Stimulated activated CD8-positive, alpha-beta memory T cell treated with anti-CD3 and anti-CD28 coated beads, Interleukin-12 subunit alpha, Interleukin-12 subunit beta, amount 100 ng/mL, for 24 hours (primary cell): ENCODE measurements at regions not wholly inside any gene's neighbourhood (a gene's known extent, or its start where the extent isn't known, plus 50 kb on each side); places are given as distances from the start of the nearest gene placed in this dataset.
"Not testable (repeated sequence)": the region's sequence is repeated elsewhere in the genome, so short reads cannot be mapped to it uniquely, and the experiment has no call there.

ENCODE experiments used
- DNase-seq: peaks from one replicate; pipeline ENCODE4 v3.0.0-alpha.2; 2020; ENCODE audit errors: extremely low read depth

DNA sequence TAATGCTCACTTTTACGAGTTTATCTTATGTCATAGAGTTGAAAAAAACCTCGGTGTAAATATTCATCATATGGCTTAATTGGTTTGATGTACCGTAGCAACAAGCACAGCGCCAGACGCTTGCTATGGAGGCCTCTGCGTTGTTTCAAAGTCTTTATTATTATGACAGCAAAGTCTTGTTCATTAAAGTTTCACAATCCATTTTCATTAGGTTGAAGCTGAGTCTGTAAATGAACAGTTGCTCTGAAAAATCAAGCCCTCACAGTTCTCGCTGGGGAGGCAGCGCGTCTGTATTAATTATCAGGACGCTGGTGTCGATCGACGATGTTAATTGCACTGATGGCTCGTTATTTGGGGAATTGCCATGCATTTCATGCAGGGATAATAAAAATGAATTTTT is 185.6 kb downstream of the INSC start:
- DNase-seq = no peak

DNA sequence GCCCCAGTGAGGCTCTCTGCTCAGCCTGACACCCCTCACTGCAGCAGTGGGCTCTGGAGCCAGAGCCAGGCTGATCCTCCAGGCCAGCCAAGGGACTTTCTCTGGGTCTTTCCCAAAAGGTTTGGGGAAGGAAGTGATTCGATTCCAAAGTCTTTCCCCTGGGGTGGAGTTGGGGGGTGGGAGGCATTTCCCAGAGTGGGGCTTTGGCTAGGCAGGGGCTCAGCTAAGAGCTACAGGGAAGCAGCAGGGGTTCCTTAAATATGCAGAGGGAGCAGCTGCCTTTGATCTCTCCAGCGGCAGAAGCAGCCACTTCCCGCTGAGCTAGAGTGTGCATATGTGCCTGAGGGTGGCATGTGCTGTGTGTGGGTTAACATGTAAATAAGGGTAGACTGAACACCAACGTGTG is 192.9 kb downstream of the INSC start:
- DNase-seq = no peak

DNA sequence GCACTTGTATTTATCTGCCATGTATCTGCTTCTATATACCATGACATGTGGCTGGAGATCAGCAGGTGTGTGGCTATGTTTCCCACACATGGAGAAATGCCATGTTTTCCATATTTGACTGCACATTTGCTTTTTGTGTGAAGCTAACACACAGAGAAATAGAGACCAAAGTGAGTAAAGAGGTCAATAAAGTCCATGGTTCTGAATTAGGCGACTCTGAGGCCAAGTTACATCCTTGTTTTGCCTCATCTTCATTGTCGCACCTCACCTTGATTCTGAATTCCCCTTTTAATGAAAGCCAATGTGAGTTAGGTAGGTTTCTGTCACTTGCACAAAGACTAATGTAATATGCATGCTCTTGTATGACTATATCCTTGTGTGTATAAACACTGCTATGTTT is 194.1 kb downstream of the INSC start:
- no peak for DNase-seq

DNA sequence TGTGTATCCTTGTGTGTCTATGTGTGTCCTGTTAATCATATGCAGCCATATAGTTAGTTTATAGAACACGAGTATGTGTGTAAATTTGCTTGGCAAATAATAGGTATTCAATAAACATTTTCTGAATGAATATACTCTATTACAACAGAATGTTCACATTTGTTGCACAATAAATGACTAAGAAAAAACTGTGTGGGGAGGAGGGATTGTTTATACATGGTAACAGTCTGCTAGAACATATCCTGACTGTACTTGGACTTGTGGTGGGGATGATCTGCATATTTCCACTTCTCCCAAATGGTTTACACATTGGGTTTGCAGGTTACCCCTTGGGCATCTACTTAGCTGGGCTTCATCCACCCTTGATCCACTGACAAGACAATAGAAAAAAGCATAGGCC is 194.6 kb downstream of the INSC start:
- no peak for DNase-seq

DNA sequence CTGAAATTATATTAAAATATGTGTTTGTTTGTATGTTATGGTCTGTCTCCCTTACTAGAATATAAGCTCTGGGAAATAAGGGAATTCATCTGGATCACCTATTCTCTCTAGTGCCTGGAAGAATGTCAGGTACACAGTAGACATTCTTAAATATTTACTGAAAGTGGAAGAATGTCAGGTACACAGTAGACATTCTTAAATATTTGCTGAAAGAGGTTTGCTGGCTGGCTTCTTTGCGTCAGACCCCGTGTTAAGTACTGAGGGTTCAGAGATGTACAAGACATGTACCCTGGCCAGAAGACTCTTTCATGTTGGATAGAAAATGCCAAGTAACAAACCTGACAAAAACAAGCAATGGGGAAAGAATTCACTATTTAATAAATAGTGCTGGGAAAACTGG is 199.1 kb downstream of the INSC start:
- no peak for DNase-seq

DNA sequence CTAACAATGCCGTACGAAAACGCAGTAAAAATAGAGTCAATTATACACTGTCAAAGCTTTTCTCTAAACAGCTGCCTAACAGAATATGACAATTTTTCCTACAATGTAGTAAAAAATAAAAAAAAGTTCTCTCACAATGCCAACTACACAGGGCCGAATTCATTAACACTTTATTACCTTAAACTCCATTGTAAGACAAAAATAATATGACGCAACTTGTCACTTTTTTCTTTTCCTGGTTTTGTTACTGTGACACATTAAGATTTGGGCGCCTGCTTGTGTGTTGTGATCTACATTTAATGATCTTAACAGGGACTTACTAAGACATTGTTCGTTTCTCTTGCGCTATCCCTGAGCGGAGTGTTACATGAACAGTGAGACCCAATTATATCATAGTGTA is 204.1 kb downstream of the INSC start:
- DNase-seq = no peak

DNA sequence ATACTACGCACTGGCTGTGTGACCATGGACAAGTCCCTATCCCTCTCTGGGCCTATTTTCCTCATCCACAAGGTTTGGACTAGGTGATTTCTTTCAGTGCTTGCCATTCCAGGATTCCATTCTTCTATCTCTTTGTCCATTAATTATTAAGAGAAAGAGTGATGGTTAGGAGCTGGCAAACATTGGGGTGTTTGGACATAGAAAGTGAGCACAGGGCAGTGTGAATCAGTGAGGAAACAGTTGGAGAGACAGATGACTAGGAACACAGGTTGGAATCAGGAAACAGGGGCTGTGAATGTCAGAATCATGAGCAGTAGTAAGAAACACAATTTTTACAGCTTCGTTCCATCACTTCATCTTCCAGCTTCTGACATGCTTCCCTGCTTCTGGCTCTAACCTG is 211.8 kb downstream of the INSC start:
- DNase-seq = no peak

DNA sequence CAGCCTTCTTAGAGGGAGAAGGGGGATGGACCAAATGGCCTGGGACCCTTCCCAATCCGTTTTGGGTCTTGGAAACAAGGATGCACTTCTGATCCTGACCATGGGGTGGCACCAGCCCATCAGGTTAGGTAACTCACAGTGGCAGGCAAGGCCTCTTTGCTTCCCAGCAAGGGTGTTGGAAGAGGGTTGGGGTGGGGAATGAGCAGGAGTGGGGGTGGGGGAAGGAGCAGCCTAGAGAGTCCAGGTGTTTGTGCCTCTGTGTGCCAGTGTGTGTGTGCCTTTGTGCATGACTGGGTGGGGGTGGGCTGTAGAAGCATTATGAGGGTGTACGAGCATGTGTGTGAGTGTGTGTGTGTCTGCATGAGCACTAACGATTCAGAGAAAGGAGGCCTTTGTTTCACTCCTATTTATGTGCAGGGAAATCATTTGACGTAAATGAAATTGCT is 213.1 kb downstream of the INSC start:
- DNase-seq = no peak

DNA sequence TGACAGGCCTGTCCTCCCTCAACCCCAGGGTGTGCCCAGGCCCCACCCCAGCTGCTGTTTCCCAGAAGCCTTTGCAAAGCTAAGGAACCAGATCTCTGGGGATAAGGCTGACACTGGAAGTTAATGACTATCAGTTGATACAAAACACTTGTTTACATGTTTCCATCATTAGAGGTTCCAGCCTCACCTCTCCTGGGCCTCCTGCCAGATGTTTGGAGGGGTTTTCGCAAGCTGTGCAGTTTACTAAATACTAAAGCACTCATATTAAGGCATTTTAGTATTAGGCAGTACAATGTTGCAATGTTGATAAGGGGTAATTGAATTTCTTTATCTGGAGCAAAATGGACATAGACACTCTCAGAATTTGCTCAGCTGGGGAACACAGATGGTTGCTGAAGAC is 218.7 kb downstream of the INSC start:
- no peak for DNase-seq

DNA sequence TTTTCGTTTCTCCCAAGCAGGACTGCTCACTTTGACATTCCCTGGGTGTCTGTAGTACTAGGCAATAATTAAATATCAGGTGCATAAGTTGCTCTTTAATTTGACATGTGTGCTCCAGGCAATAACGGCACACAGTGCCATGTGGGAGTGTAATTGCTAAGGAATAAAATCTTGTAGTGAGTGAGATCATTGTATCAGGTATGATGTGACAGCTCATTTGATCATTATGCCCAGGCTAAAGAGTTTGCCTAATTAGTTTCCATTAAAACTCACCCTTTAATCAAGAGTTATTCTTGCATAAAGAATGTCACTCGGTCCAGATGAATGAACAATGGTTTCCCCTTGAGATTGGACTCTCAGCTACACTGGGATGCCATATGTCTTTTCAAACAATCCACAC is 220.0 kb downstream of the INSC start:
- DNase-seq = no peak

DNA sequence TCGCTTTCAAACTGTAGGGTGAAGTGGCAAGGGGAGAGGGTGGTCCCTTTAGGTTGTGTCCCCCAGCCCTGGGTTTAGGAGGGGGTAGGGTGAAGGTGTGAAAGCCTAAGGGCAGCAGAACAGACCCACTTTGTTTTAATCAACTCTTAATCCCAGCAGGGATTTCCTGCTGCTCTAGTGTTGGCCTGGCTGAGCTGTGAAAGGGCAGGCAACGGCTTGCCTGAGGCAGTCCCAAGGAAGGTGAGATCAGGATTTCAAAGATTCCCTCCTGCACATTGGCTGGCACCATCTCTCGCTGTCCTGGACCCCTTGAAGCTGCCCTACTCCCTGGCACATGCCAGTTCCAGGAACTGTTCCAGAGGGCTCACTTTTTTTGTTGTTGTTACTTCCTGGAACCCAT is 221.3 kb downstream of the INSC start:
- no peak for DNase-seq

DNA sequence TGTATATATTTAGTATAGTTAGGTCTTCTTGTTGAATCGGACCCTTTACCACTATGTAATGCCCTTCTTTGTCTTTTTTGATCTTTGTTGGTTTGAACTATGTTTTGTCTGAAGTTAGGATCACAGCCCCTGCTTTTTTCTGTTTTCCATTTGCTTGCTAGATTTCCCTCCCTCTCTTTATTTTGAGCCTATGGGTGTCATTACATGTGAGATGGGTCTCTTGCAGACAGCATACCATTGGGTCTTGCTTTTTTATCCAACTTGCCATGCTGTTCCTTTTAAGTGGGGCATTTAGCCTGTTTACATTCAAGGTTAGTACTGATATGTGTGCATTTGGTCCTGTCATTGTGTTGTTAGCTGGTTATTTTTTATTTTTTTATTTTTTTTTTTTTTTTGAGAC is 224.6 kb downstream of the INSC start:
- no peak for DNase-seq

DNA sequence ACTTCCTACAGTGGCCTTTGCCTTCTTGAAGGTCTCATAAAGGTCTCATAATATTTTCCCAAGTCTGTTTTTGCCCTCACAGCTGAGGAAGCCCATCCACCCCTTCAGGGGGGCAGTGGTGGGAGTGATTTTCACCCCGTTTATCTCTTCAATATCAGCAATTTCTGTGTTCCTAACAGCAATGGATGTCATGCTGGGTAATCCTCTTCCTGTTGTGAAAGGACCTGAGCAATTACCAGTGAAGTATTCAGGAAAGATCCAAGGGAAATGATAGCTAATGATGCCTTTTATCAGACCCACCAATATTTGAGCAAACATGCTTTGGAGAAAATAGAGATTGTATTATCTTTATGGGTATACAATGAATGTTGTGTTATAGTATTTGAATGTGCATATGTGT is 226.9 kb downstream of the INSC start:
- DNase-seq = no peak

DNA sequence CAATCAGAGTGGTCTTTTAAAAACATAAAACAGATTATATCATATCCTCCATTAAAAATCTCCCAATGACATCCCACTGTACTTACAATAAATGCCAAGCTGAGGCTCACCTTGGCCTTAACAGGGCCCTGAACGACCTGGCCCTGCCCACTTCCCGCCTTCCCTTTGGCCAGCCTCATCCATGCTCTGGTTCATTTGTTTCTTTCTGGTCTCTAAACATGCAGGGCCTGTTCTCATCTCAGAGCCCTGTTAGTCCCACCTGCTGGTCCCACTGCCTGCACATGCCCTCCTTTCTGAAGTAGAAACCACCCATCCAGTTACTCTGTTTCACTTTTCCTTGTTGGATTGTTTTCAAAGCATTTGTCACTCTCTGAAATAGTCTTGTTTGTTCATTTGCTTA is 227.4 kb downstream of the INSC start:
- no peak for DNase-seq

DNA sequence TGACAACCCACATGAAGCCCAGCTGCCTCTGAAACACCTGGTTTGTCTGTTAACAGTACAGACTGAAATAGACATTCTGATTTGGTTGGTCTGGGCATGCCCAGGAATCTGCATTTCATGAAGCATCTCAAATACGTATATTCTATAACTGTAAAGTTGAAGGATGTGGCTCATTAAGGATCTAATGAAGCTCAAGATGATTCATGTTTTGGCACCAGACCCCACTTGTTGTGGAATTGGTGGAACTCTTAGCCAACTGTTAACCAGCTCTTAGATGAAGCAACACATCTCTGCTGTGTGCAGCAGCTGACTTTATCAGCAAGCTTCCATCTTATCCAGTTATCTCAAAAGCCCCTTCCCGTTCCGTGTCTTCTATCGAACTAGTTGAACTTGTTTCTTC is 232.2 kb downstream of the INSC start:
- no peak for DNase-seq

DNA sequence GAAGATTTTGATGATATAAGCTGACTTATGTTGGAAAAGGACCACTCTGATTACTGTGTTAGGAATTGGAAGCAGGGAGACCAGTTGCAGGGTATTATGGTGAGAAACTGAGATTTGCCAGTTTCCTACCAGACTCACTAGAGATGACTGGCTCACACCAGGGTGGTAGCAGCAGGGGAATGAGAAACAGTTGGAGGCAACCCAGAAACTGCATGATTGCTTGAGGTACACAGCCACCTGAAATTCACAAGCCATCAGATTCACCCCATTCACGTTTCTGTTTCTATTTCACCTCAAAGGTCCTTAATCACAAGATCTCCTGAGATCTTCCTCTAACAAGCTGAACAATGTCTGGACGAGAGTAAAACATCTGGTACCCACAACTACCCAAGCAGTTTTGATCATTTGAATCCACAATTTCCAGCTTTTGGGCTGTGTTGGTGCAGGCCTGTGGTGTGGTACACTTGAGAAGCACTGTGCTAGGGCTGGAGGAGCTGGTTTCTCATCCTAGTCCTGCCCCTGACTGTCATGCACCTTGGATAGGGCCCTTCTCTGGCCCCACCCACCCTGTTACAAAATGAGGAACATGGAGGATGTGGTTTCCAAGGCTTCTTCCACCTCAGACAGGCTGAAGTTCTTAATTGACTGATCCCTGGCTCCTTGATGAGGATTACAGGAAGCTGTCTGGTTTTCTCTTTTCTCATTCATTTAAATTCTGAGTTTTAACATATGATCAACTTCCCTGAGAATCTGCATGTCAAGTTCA is 233.4 kb downstream of the INSC start:
- DNase-seq = no peak

DNA sequence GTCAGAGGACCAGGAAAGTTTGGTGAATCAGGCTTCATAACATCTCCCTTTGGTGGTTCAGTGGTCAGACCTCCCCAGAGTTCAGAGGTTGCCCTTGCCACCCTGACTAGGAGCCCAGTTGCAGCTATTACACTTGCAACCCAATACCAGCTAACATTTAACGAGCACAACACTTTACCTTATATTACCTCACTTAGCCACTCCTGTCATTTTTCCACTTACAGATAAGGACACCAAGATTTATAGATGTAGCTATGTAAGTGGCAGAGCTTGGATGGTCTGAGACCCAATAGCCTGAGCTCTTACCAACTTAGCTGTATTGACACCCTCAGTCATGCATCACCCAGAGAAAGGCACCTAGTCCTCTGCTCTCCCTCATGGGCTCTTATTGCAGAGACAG is 234.7 kb downstream of the INSC start:
- no peak for DNase-seq

DNA sequence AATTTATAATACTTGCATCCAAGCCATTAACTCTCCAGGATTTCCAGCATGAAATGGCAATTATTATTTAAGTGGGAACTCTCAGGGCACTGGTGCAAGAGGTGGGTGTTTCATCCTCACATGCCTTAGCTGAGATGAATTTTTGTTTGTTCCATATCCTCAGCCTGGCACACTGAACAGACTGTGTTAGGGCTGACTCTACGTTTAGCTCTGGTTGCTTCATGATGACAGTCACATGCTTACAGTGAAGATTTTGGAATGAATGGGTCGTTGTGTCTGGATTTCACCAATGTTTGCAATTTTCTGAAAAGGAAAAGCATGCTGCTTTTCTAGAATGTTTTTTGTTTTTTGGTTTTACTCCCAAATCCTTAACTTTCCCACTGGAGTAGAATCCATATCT is 246.6 kb downstream of the INSC start:
- no peak for DNase-seq

DNA sequence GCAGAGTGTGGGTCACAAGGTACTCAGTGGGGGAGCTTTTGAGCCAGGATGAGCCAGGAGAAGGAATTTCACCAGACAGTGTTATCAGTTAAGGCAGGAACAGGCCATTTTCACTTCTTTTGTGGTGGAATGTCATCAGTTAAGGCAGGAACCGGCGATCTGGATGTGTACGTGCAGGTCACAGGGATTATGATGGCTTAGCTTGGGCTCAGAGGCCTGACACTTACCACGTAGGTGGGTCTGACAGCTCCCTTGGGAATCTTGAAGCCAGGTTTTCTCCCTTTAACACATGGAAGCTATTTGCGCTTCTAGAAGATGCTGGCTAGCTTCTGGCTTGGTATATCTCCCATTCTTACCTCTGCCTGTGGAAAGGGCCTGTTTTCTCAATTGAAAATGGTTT is 250.6 kb downstream of the INSC start:
- DNase-seq = not testable (repeated sequence)

DNA sequence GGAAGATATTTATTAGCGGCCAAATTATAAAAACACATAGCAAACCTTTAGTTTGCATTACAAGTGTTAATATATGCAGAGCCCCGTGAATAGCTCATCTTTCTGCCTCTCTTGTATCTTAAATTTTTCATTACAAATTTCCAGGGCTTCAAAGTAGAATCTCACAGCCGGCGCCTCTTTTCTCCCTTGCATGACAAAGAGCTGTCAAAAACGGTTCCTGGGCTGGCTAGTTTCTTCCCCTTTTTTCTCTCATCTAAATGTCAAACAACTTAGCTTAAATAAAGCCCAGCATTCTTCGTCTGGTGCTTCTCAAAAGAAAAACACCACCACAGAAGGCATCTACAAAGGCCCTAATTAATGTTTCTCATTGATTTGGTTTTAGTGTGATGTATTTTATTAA is 253.0 kb downstream of the INSC start:
- DNase-seq = no peak

DNA sequence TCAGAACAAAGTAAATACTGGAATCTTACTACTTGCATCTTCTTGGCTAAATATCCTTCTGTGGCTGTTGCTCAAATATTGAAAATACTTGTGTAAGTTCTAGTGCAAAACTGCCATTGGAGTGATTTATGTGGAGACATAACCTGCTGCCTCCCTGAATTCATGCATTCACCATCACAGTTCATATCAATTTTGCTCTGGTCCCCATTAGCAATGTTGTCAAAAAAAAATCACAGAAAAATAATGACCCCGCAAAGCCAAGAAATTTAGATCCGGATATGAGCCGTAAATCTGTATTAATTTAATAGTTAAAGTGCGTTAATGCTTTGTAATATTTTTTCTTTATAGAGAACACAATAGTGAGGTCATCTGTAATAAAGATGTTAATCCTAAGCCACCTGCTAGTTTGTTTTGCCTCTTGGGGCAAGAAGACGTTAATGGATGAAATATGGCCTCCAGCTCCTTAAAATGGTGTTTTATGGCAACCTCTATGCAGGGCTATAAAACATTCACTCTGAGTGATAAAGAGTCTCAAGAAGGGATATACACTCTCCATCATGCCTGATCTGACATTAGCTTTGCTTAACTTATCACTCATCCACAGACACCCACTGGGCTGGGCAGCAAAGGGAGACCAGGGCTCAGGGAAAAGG is 255.9 kb downstream of the INSC start:
- no peak for DNase-seq

DNA sequence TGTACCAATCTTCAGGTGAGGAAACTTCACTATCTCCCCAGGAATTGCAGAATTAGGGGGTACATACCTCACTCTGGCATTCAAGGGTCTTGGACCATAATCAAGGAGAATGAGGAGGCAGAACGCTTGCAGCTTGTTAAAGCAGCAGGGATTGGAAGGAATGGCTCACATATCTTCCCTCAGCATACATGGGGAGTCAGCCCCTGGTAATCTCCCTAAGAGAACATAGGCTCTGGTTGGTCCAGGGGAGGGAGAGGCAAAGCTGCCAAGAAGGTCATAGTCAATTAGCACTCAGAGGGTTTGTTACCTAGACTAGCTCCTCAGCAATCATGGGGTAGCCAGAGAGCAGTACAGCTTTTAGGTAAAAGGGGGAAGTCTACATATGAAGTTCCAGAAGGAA is 256.8 kb downstream of the INSC start:
- DNase-seq = no peak

DNA sequence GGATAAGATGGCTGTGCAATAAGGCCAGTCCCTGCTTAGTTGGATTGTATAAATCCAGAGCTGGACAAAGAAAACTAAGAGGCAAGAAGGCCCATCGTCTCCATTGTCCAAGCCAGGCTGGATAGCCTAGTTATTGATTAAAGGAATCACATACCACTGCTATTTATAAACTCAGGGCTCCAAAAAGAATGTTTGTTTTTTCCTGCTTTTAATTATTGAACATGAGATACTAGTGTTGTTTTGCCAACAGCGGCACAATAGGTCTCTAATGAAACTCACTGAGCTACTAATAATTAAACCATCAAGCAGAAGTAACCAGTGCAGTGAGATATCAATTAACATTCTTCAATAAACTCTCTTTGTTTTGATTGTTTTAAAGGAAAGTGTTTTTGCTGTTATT is 259.7 kb downstream of the INSC start:
- DNase-seq = no peak

DNA sequence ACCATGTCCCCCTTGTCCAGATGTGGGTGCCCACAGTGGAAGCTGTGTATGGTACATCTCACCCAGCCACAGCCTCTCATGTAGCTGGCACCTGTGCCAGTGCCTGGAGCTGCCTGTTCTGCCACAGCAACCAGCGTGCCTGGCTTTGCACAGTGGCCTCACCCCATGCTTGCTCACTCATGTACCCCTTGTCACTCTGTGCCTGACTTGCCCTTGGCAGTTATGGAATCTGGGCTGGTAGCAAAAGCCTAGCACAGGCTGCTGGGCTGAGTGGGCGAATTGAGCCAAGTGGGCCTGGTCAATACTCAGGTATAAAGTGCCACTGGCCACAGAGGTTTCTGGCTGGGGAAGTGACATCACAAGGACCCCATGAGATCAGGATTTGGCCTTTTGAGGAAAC is 264.2 kb downstream of the INSC start:
- no peak for DNase-seq
